ENCODE measurements at regions not wholly inside any gene's neighbourhood (a gene's known extent, or its start where the extent isn't known, plus 50 kb on each side); places are given as distances from the start of the nearest gene placed in this dataset.
"Not testable (repeated sequence)": the region's sequence is repeated elsewhere in the genome, so short reads cannot be mapped to it uniquely, and the experiment has no call there.

DNA sequence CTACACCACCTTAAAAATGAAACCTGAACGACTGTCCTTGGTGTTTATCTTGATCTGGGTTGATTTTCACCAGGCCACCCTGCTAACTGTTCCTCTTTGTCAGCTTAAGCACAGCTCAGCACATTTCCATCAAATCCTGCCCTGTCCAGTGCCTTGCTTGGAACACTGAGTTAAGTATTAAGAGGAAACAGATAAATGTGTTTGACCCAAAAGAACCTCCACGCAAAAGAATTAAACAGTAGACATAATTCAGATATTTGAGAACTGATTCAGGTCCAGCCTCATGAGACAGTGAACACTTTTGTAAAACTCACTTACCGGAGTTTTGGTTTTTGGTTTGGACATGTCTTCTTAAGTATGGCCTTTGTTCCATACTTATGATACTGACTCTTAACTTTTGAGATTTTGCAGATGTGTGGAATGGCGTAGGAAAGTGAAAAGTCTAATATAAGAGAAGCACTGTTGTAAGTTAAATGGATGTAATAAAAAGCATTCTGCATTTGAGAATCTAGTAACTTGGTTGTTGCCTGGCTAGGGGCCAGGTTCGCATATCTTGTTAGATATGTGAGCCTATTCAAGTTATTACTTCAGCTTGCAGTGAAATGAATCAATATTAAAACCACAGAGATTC is 88.9 kb upstream of the SERPINE2 start:
- TF ChIP-seq, protein P1, sequence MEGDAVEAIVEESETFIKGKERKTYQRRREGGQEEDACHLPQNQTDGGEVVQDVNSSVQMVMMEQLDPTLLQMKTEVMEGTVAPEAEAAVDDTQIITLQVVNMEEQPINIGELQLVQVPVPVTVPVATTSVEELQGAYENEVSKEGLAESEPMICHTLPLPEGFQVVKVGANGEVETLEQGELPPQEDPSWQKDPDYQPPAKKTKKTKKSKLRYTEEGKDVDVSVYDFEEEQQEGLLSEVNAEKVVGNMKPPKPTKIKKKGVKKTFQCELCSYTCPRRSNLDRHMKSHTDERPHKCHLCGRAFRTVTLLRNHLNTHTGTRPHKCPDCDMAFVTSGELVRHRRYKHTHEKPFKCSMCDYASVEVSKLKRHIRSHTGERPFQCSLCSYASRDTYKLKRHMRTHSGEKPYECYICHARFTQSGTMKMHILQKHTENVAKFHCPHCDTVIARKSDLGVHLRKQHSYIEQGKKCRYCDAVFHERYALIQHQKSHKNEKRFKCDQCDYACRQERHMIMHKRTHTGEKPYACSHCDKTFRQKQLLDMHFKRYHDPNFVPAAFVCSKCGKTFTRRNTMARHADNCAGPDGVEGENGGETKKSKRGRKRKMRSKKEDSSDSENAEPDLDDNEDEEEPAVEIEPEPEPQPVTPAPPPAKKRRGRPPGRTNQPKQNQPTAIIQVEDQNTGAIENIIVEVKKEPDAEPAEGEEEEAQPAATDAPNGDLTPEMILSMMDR (IDR thresholded peaks at IDR 0.05) = no peak
- no peak for DNase-seq
- no peak overlapping the region for H3K4me3 Mint-ChIP-seq
- peaks cover 9% of the 10 kb centered on the region for H3K4me1 Mint-ChIP-seq
- H3K36me3 Mint-ChIP-seq (ENCODE audit: low read depth) = no peaks in the 10 kb centered on the region
- peaks cover 9% of the 10 kb centered on the region for H3K9me3 Mint-ChIP-seq
- no peak overlapping the region for H3K27ac Mint-ChIP-seq
- H3K27me3 Mint-ChIP-seq (ENCODE audit: low read depth, poor library complexity) = peaks cover 6% of the 10 kb centered on the region

DNA sequence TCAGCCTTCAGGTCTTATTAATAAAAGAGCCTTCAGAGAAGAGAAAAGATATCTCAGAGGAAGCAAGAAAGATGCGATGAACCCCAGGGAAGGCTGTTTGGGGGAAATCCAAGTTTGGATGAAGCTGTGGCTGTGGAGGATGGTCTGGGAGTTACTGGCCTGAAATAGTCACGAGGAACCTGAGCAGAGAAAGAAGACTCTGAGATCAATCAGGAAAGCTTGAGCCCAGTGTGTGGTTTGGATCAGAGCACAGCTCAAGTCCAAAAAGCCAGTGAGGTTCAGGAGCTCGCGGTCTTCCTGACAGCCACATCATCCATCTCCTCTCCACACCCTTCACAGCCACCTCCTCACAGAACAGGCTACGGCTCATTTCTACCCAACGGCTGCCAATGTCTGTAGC is 87.4 kb upstream of the SERPINE2 start:
- Mint-ChIP-seq H3K4me3 (no peak overlapping the region), H3K36me3 (ENCODE audit: low read depth) (no peaks in the 10 kb centered on the region), H3K4me1 (peaks cover 4% of the 10 kb centered on the region), H3K27ac (no peak overlapping the region), H3K9me3 (peaks cover 9% of the 10 kb centered on the region), H3K27me3 (ENCODE audit: low read depth, poor library complexity) (peaks cover 10% of the 10 kb centered on the region)
- TF ChIP-seq, protein P1 (IDR thresholded peaks at IDR 0.05) = no peak
- DNase-seq = no peak

DNA sequence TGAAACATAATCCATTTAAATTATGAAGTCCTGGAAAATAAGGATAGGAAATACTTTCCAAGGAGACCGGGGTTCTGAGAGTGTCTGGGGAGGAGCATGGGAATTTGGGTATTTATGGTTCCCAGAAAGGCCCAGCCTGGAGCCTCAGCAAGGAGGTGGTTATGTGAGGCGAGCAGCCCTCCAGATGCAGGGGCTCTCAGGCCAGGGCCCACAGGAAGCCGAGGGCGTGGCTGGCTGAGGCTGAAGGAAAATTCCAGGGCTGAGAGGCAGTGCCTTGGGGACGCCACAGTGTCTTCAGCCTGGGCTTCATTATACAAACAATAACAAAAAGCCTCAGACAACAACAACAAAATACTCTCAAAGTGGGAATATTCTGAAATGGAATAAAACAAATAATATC is 86.9 kb upstream of the SERPINE2 start:
- TF ChIP-seq, protein P1 (IDR thresholded peaks at IDR 0.05) = no peak
- H3K27me3 Mint-ChIP-seq (ENCODE audit: low read depth, poor library complexity) = peaks cover 10% of the 10 kb centered on the region
- DNase-seq = no peak
- no peak overlapping the region for H3K27ac Mint-ChIP-seq
- no peak overlapping the region for H3K4me3 Mint-ChIP-seq
- no peaks in the 10 kb centered on the region for H3K36me3 Mint-ChIP-seq (ENCODE audit: low read depth)
- H3K4me1 Mint-ChIP-seq = peaks cover 4% of the 10 kb centered on the region
- H3K9me3 Mint-ChIP-seq = peaks cover 9% of the 10 kb centered on the region

DNA sequence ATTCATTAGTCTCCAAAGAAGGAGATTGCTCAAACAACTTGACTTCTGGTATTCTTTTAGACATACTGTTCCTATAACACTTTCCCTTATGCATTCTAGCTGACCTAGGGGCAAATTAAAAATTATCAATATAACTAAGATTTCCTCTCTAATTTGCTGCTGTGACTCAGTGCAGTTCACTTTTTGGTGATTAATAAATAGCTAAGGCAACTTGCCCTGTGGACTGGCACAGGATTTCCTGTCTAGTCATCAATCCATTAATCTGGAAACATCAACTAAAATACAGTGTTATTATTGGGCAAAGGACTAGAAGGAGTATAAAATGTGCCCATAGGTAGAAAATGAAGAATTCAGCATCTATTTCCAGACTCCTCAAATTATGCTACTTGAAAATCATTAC is 83.5 kb upstream of the SERPINE2 start:
- peaks cover 36% of the 10 kb centered on the region for H3K9me3 Mint-ChIP-seq
- no peak overlapping the region for H3K4me3 Mint-ChIP-seq
- peaks cover 10% of the 10 kb centered on the region for H3K27me3 Mint-ChIP-seq (ENCODE audit: low read depth, poor library complexity)
- peaks cover 12% of the 10 kb centered on the region for H3K36me3 Mint-ChIP-seq (ENCODE audit: low read depth)
- DNase-seq = no peak
- H3K4me1 Mint-ChIP-seq = peaks cover 4% of the 10 kb centered on the region
- TF ChIP-seq, protein P1 (IDR thresholded peaks at IDR 0.05) = no peak
- H3K27ac Mint-ChIP-seq = no peak overlapping the region

DNA sequence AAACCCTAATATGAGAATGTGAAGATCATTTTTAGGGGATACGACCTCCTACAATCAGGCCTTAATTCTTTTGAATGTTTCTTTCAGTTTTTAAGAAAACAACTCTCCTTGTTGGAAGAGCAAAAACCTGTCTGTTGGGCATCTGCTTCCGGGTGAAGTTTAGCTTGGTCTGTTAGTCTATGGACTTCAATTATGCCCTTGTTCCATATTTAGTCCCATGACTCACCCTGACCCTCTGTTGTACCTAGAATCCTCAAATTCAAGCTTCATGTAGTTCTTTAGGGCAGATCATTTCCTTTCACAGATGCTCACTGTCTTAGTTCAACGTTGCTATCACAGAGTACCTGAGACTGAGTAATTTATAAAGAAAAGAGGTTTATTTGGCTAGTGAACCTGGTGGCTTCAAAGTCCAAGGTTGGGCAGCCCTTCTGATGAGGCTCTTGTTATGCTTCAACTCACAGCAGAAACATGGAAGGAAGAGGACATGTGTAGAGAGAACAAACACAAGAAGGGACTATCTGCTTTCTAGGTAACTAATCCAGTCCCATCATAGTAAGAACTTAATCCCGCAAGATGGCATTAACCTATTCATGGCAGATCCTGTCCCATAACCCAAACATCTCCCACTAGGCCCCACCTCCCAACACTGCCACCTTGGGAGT is 82.5 kb upstream of the SERPINE2 start:
- TF ChIP-seq, protein P1 (IDR thresholded peaks at IDR 0.05) = no peak
- no peak for DNase-seq

DNA sequence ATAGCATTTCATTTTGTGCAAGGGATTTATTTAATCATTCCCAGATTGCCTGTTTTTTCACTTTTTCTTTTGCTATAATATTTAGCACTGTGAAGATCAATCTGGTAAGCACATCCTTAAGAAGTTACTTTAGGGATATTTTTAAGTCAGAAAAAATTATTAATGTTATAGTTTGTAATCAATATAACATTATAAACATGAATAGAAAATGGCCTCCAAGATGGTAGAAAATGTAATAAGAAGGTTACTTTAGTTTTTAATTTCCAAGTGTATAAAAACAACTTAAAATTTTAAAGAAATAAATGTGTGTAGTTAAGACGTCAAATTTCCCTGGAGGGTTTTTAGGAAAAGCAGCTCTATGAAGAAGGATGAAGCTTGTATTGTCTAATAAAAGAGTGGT is 81.9 kb upstream of the SERPINE2 start:
- no peak for DNase-seq
- H3K27ac Mint-ChIP-seq = no peak overlapping the region
- peaks cover 48% of the 10 kb centered on the region for H3K9me3 Mint-ChIP-seq
- H3K4me1 Mint-ChIP-seq = peaks cover 4% of the 10 kb centered on the region
- peaks cover 12% of the 10 kb centered on the region for H3K36me3 Mint-ChIP-seq (ENCODE audit: low read depth)
- H3K27me3 Mint-ChIP-seq (ENCODE audit: low read depth, poor library complexity) = peaks cover 5% of the 10 kb centered on the region
- TF ChIP-seq, protein P1 (IDR thresholded peaks at IDR 0.05) = no peak
- H3K4me3 Mint-ChIP-seq = no peak overlapping the region

More for the DNA sequence above, 82.5 kb upstream of the SERPINE2 start:
- peaks cover 46% of the 10 kb centered on the region for H3K9me3 Mint-ChIP-seq
- peaks cover 4% of the 10 kb centered on the region for H3K4me1 Mint-ChIP-seq
- peaks cover 12% of the 10 kb centered on the region for H3K36me3 Mint-ChIP-seq (ENCODE audit: low read depth)
- peaks cover 10% of the 10 kb centered on the region for H3K27me3 Mint-ChIP-seq (ENCODE audit: low read depth, poor library complexity)
- H3K4me3 Mint-ChIP-seq = no peak overlapping the region
- no peak overlapping the region for H3K27ac Mint-ChIP-seq

DNA sequence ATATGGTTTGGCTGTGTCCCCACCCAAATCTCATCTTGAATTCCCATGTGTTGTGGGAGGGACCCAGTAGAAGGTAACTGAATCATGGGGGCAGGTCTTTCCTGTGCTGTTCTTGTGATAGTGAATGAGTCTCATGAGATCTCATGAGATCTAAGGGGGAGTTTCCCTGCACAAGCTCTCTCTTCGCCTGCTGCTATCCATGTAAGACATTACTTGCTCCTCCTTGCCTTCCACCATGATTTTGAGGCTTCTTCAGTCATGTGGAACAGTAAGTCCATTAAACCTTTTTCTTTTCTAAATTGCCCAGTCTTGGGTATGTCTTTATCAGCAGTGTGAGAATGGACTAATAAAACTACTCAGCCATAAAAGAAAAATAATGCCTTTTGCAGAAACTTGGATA is 80.8 kb upstream of the SERPINE2 start:
- DNase-seq; H3K27ac Mint-ChIP-seq; H3K27me3 Mint-ChIP-seq (ENCODE audit: low read depth, poor library complexity); H3K4me1 Mint-ChIP-seq; H3K4me3 Mint-ChIP-seq: not testable (repeated sequence)
- Mint-ChIP-seq H3K36me3 (ENCODE audit: low read depth) (peaks cover 12% of the 10 kb centered on the region), H3K9me3 (peaks cover 60% of the 10 kb centered on the region)
